Keratinocyte (primary cell): ENCODE measurements at regions not wholly inside any gene's neighbourhood (a gene's known extent, or its start where the extent isn't known, plus 50 kb on each side); places are given as distances from the start of the nearest gene placed in this dataset.

ENCODE experiments used
- DNase-seq: peaks from one replicate; pipeline ENCODE4 v3.0.0-alpha.2; 2011; ENCODE audit warnings: low read depth, missing footprints, low spot score
- FAIRE-seq: peaks from 2 replicates; lab custom pipeline; 2011; peaks lifted over from hg19 to GRCh38; lab: Jason Lieb, UNC
- H2AFZ ChIP-seq: 2 replicates; pipeline ENCODE4 v1.6.0; 2012; ENCODE audit warnings: low read length, control low read depth, inconsistent platforms; ENCODE audit not compliant: control insufficient read depth
- H3K27ac ChIP-seq: 2 replicates; pipeline ENCODE4 v1.5.1; 2011; ENCODE audit warnings: low read length; ENCODE audit not compliant: control insufficient read depth, insufficient read depth
- H3K27me3 ChIP-seq: 3 replicates; pipeline ENCODE4 v1.6.0; 2011; ENCODE audit warnings: low read length; ENCODE audit not compliant: control insufficient read depth, insufficient read depth; ENCODE audit errors: extremely low read depth
- H3K36me3 ChIP-seq, 2 experiments: 2 replicates in 1 of 2; 3 replicates in 1 of 2; pipeline ENCODE4 v1.5.1; 2011; ENCODE audit warnings: low read length in 2 of 2, mild to moderate bottlenecking in 1 of 2; ENCODE audit not compliant: control insufficient read depth in 2 of 2, insufficient read depth in 2 of 2; ENCODE audit errors: extremely low read depth in 1 of 2
- H3K4me1 ChIP-seq: 3 replicates; pipeline ENCODE4 v1.5.1; 2011; ENCODE audit warnings: low read length; ENCODE audit not compliant: control insufficient read depth, insufficient read depth; ENCODE audit errors: extremely low read depth
- H3K4me2 ChIP-seq: 3 replicates; pipeline ENCODE4 v1.6.0; 2011; ENCODE audit warnings: low read depth, low read length; ENCODE audit not compliant: control insufficient read depth, insufficient read depth; ENCODE audit errors: extremely low read depth
- H3K4me3 ChIP-seq, 3 experiments: fragments of 200-600 bp in 1 of 3; sonication (generic) in 1 of 3; 2 replicates in 2 of 3; 3 replicates in 1 of 3; pipeline ENCODE4 v1.5.1; 2011 to 2016; ENCODE audit warnings: low read length in 3 of 3, mild to moderate bottlenecking in 3 of 3, control low read depth in 2 of 3, inconsistent platforms in 1 of 3, low read depth in 1 of 3, mixed read lengths in 1 of 3, mixed run types in 1 of 3, moderate library complexity in 1 of 3; ENCODE audit not compliant: control insufficient read depth in 2 of 3, insufficient read depth in 2 of 3; ENCODE audit errors: extremely low read depth in 1 of 3
- H3K79me2 ChIP-seq: 2 replicates; pipeline ENCODE4 v1.6.0; 2012; ENCODE audit warnings: low read length; ENCODE audit not compliant: control insufficient read depth, insufficient read depth
- H3K9ac ChIP-seq: 3 replicates; pipeline ENCODE4 v1.6.0; 2011; ENCODE audit warnings: low read length; ENCODE audit not compliant: control insufficient read depth, insufficient read depth; ENCODE audit errors: extremely low read depth
- H3K9me1 ChIP-seq: 3 replicates; pipeline ENCODE4 v1.6.0; 2011; ENCODE audit warnings: low read length; ENCODE audit not compliant: control insufficient read depth, insufficient read depth; ENCODE audit errors: extremely low read depth
- H3K9me3 ChIP-seq: 2 replicates; pipeline ENCODE4 v1.5.1; 2012; ENCODE audit warnings: low read depth, low read length; ENCODE audit not compliant: control insufficient read depth
- H4K20me1 ChIP-seq: 3 replicates; pipeline ENCODE4 v1.6.0; 2011; ENCODE audit warnings: low read length; ENCODE audit not compliant: control insufficient read depth, insufficient read depth; ENCODE audit errors: extremely low read depth
- CTCF ChIP-seq, 3 experiments: IDR thresholded peaks in 1 of 3; conservative IDR thresholded peaks in 1 of 3; optimal IDR thresholded peaks in 1 of 3; 2 replicates in 2 of 3; 3 replicates in 1 of 3; pipeline versions ENCODE3 to v1.5.1; 2011; ENCODE audit warnings: low read length in 3 of 3, mild to moderate bottlenecking in 3 of 3, moderate library complexity in 2 of 3, control low read depth in 1 of 3, inconsistent platforms in 1 of 3; ENCODE audit not compliant: insufficient read depth in 2 of 3; ENCODE audit errors: extremely low read depth in 1 of 3
- EZH2 ChIP-seq: IDR thresholded peaks from one replicate; pipeline ENCODE4 v1.6.1; 2012; ENCODE audit warnings: inconsistent platforms, mild to moderate bottlenecking, low read length, moderate library complexity
- dilution Hi-C: fragments of 300-500 bp; cut with MboI; formaldehyde crosslinking; loops from one replicate; pipeline ENCODE4 v1.7.0; 2020; ENCODE audit warnings: low sequenced_read_pairs; ENCODE audit not compliant: extremely low pct_ligation_motif_present

GRCh38 chr13:103941506-103942140 is 875.4 kb upstream of the SLC10A2 start:
- H3K27me3 ChIP-seq, result no peaks in the 10 kb centered on the region
- H3K9ac ChIP-seq, result no peak overlapping the region
- H4K20me1 ChIP-seq, result no peaks in the 10 kb centered on the region
- no peaks in the 10 kb centered on the region for H3K79me2 ChIP-seq
- no peak overlapping the region for H3K27ac ChIP-seq
- no peaks in the 10 kb centered on the region for H3K4me1 ChIP-seq
- no peaks in the 10 kb centered on the region for H3K9me3 ChIP-seq
- no peak overlapping the region for H2AFZ ChIP-seq
- no peak for TF ChIP-seq EZH2
- no peak for TF ChIP-seq CTCF (optimal IDR thresholded peaks at IDR 0.05 in 1 of 3, IDR thresholded peaks at IDR 0.05 in 1 of 3, conservative IDR thresholded peaks at IDR 0.05 in 1 of 3; ENCODE audit: extremely low read depth in 1 of 3, insufficient read depth in 2 of 3, low read length in 3 of 3)
- H3K9me1 ChIP-seq, result no peaks in the 10 kb centered on the region
- no peak overlapping the region for H3K4me3 ChIP-seq
- dilution Hi-C loops, result no loop called here
- H3K36me3 ChIP-seq, result no peaks in the 10 kb centered on the region
- H3K4me2 ChIP-seq, result no peak overlapping the region
- FAIRE-seq (no peak), DNase-seq (no peak)

GRCh38 chr13:103935117-103935516 is 868.9 kb upstream of the SLC10A2 start:
- Histone ChIP-seq H2AFZ (no peak overlapping the region), H3K79me2 (no peaks in the 10 kb centered on the region), H3K27me3 (no peaks in the 10 kb centered on the region), H4K20me1 (no peaks in the 10 kb centered on the region), H3K27ac (no peak overlapping the region), H3K36me3 (no peaks in the 10 kb centered on the region), H3K9me3 (no peaks in the 10 kb centered on the region), H3K4me1 (no peaks in the 10 kb centered on the region), H3K9me1 (no peaks in the 10 kb centered on the region), H3K4me2 (no peak overlapping the region), H3K4me3 (no peak overlapping the region), H3K9ac (no peak overlapping the region)
- DNase-seq (no peak), FAIRE-seq (no peak)
- dilution Hi-C loops, result no loop called here
- no peak for TF ChIP-seq EZH2
- no peak for TF ChIP-seq CTCF (optimal IDR thresholded peaks at IDR 0.05 in 1 of 3, IDR thresholded peaks at IDR 0.05 in 1 of 3, conservative IDR thresholded peaks at IDR 0.05 in 1 of 3; ENCODE audit: extremely low read depth in 1 of 3, insufficient read depth in 2 of 3, low read length in 3 of 3)
